K562 (cell line): ENCODE measurements at regions not wholly inside any gene's neighbourhood (a gene's known extent, or its start where the extent isn't known, plus 50 kb on each side); places are given as distances from the start of the nearest gene placed in this dataset.

ENCODE experiments used
- ATAC-seq: fragments of 200-7000 bp; cut with Tn5 transposase; 3 replicates; pipeline ENCODE4 v1.9.1; 2020; ENCODE audit warnings: moderate library complexity
- BruUV-seq: library from RNA; stranded (reverse); fragments of 400-500 nt; replicated peaks from 2 replicates; lab custom pipeline; 2021; lab: Mats Ljungman, UMichigan
- CTCF ChIA-PET: fragments of 300-600 bp; formaldehyde crosslinking; extraction: SDS; loops from one replicate; lab custom pipeline; 2021; ENCODE audit warnings: low intra/inter-chr PET ratio; lab: Yijun Ruan, JAX
- POLR2A ChIA-PET: fragments of 300-600, 350-650 bp; sonication (Branson Sonifier 250); formaldehyde crosslinking; extraction: SDS; loops from one replicate; lab custom pipeline; 2021; ENCODE audit warnings: antibody characterized with exemption, inconsistent platforms; lab: Yijun Ruan, JAX
- DNase-seq, 4 experiments: peaks; one replicate each; pipeline versions ENCODE4 v3.0.0 to v3.0.0-alpha.2; 2011 to 2018; ENCODE audit warnings: low spot score in 3 of 4, mixed read lengths in 3 of 4; ENCODE audit errors: extremely low read depth in 1 of 4
- FAIRE-seq: peaks from 2 replicates; lab custom pipeline; 2011; peaks lifted over from hg19 to GRCh38; lab: Jason Lieb, UNC
- H2AFZ ChIP-seq: 2 replicates; pipeline ENCODE4 v1.6.0; 2011; ENCODE audit warnings: low read depth, low read length, control low read depth, inconsistent platforms
- H3K27ac ChIP-seq: fragments of 200-600 bp; 3 replicates; pipeline ENCODE4 v1.8.0; 2011; ENCODE audit warnings: low read depth, mild to moderate bottlenecking, control low read depth, inconsistent platforms, low read length, moderate library complexity, mixed read lengths; ENCODE audit errors: extremely low read depth
- H3K27me3 ChIP-seq, 2 experiments: fragments of 300-600 bp in 1 of 2; 2 replicates in 1 of 2; 3 replicates in 1 of 2; pipeline versions ENCODE4 v1.6.0 to v1.8.0; 2011; ENCODE audit warnings: inconsistent platforms in 2 of 2, low read length in 2 of 2, mild to moderate bottlenecking in 1 of 2, mixed read lengths in 1 of 2, moderate library complexity in 1 of 2; ENCODE audit not compliant: control insufficient read depth in 2 of 2, insufficient read depth in 2 of 2
- H3K36me3 ChIP-seq: fragments of 300-600 bp; 3 replicates; pipeline ENCODE4 v1.8.0; 2011; ENCODE audit warnings: mild to moderate bottlenecking, low read length, inconsistent platforms; ENCODE audit not compliant: control insufficient read depth, insufficient read depth
- H3K4me1 ChIP-seq, 2 experiments: fragments of 200-600 bp in 1 of 2; replicated peaks in 1 of 2; 2 replicates in 1 of 2; 3 replicates in 1 of 2; pipeline versions ENCODE4 v1.5.1 to v1.8.0; 2011; ENCODE audit warnings: inconsistent platforms in 2 of 2, low read length in 2 of 2, mild to moderate bottlenecking in 1 of 2, mixed read lengths in 1 of 2, moderate library complexity in 1 of 2; ENCODE audit not compliant: control insufficient read depth in 2 of 2, insufficient read depth in 2 of 2
- H3K4me2 ChIP-seq: 2 replicates; pipeline ENCODE4 v1.6.1; 2011; ENCODE audit warnings: low read length, control low read depth, inconsistent platforms, mixed read lengths; ENCODE audit not compliant: insufficient read depth
- H3K4me3 ChIP-seq: fragments of 200-600 bp; sonication (generic), shearing (Covaris generic); 2 replicates; pipeline ENCODE4 v1.5.1; 2016; ENCODE audit warnings: control low read depth, inconsistent platforms
- H3K79me2 ChIP-seq: fragments of 200-600 bp; 3 replicates; pipeline ENCODE4 v1.8.0; 2011; ENCODE audit warnings: low read length, inconsistent platforms; ENCODE audit not compliant: control insufficient read depth, insufficient read depth
- H3K9ac ChIP-seq, 2 experiments: 2 replicates each; pipeline versions ENCODE4 v1.6.0 to v1.6.1; 2011; ENCODE audit warnings: low read depth in 2 of 2, low read length in 2 of 2, control low read depth in 1 of 2, inconsistent platforms in 1 of 2, mild to moderate bottlenecking in 1 of 2, mixed read lengths in 1 of 2; ENCODE audit not compliant: insufficient read depth in 1 of 2
- H3K9me1 ChIP-seq: one replicate; pipeline ENCODE4 v1.6.0; 2011; ENCODE audit warnings: inconsistent platforms, mild to moderate bottlenecking, low read length, moderate library complexity; ENCODE audit not compliant: control insufficient read depth, insufficient read depth
- H3K9me3 ChIP-seq: replicated peaks from 2 replicates; pipeline ENCODE4 v1.5.1; 2011; ENCODE audit warnings: low read depth, low read length, inconsistent platforms; ENCODE audit not compliant: control insufficient read depth, insufficient read depth
- H4K20me1 ChIP-seq: replicated peaks from 2 replicates; pipeline ENCODE4 v1.6.1; 2011; ENCODE audit warnings: low read length, inconsistent platforms, mixed read lengths; ENCODE audit not compliant: control insufficient read depth, insufficient read depth
- ELF1 ChIP-seq: fragments of 200-800 bp; sonication (Bioruptor generic); IDR thresholded peaks from 2 replicates; pipeline ENCODE4 v1.6.1; 2016; ENCODE audit warnings: missing genetic modification characterization, missing compliant biosample characterization
- FOXA1 ChIP-seq: fragments of 450-650 bp; IDR thresholded peaks from 2 replicates; pipeline ENCODE4 v1.6.1; 2016; ENCODE audit warnings: mild to moderate bottlenecking, borderline replicate concordance
- FOXJ2 ChIP-seq: fragments of 200-800 bp; sonication (Bioruptor generic); IDR thresholded peaks from 2 replicates; pipeline ENCODE4 v1.6.1; 2016; ENCODE audit warnings: missing genetic modification characterization, missing compliant biosample characterization
- MAFF ChIP-seq: IDR thresholded peaks from 2 replicates; pipeline ENCODE4 v1.6.1; 2012; ENCODE audit warnings: low read length, improper control_type of control experiment
- MTA3 ChIP-seq: fragments of 450-650 bp; formaldehyde crosslinking; IDR thresholded peaks from 2 replicates; pipeline ENCODE4 v1.6.1; 2017; ENCODE audit warnings: mild to moderate bottlenecking, borderline replicate concordance
- PTTG1 ChIP-seq: fragments of 450-650 bp; IDR thresholded peaks from 2 replicates; pipeline ENCODE4 v1.6.1; 2016; ENCODE audit warnings: low read depth, mild to moderate bottlenecking, missing genetic modification characterization, missing compliant biosample characterization
- SMARCB1 ChIP-seq: IDR thresholded peaks from 2 replicates; pipeline ENCODE4 v1.6.1; 2011; ENCODE audit warnings: improper control_type of control experiment, low read depth; ENCODE audit not compliant: insufficient read length
- STAT5B ChIP-seq: fragments of 250-450 bp; sonication (Bioruptor Pico); IDR thresholded peaks from 2 replicates; pipeline ENCODE4 v1.8.0; 2021; ENCODE audit warnings: mild to moderate bottlenecking, inconsistent platforms
- TCF7L2 ChIP-seq: fragments of 150-350 bp; IDR thresholded peaks from 2 replicates; pipeline ENCODE4 v1.6.1; 2016; ENCODE audit warnings: low read depth, mild to moderate bottlenecking, low read length, moderate library complexity
- ZC3H4 ChIP-seq: sonication (generic); formaldehyde crosslinking; IDR thresholded peaks from 2 replicates; pipeline ENCODE4 v1.9.0; 2021; ENCODE audit warnings: missing genetic modification reagents, borderline replicate concordance
- ZNF232 ChIP-seq: sonication (generic); formaldehyde crosslinking; IDR thresholded peaks from 2 replicates; pipeline ENCODE4 v1.8.0; 2022; ENCODE audit warnings: mild to moderate bottlenecking, missing genetic modification reagents
- WGBS: fragments of 100-300 bp; shearing (Covaris generic); methylation state at CpG from one replicate; pipeline ENCODE4 v1.1.6; 2016; ENCODE audit warnings: low coverage, mixed read lengths; ENCODE audit not compliant: insufficient coverage; ENCODE audit errors: missing lambda C conversion rate; 5-methylcytosine and 5-hydroxymethylcytosine counted together
- in situ Hi-C: fragments of 300-500 bp; cut with MboI; formaldehyde crosslinking; loops from 4 replicates; pipeline ENCODE4 v1.15.0; 2018; ENCODE audit warnings: inconsistent platforms, mixed read lengths
- intact Hi-C: fragments of 100-400 bp; cut with micrococcal nuclease; formaldehyde crosslinking; loops from 2 replicates; pipeline ENCODE4 v1.14.2; 2022
- TF ChIP-seq, protein P1 (sequence below), 3 experiments: fragments of 200-800 bp in 1 of 3; sonication (Bioruptor generic) in 1 of 3; sonication (generic) in 1 of 3; formaldehyde crosslinking in 1 of 3; IDR thresholded peaks; 2 replicates each; pipeline versions ENCODE4 v1.6.1 to v1.8.0; 2016 to 2022; ENCODE audit warnings: mild to moderate bottlenecking in 2 of 3, missing compliant biosample characterization in 2 of 3, missing genetic modification characterization in 2 of 3, missing genetic modification reagents in 1 of 3
- TF ChIP-seq, protein P2 (sequence below): fragments of 250-450 bp; sonication (Bioruptor Pico); IDR thresholded peaks from 2 replicates; pipeline ENCODE4 v1.5.0; 2022; ENCODE audit warnings: mild to moderate bottlenecking

DNA sequence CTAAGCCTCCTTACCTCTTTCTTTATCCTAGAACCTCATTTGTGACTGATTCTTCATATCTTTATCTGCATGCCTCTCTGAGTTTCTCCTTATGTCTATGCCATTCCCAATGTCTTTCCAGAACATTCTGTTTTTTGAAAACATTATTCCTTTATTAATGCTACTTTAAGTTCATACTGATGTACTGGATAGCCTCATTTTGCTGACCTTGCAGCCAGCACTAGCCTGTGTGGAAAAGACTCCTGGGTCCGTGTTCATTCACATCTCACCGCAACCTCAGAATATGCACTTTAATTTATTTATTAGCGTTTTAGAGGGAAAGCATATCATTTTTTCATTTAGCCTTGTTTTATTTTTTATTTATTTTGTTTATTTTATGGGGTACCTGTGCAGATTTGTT is 208.1 kb upstream of the NPVF start:
- Histone ChIP-seq H3K4me3 (no peak overlapping the region), H3K27ac (no peak overlapping the region), H2AFZ (no peak overlapping the region), H3K9ac (no peak overlapping the region), H4K20me1 (no peaks in the 10 kb centered on the region), H3K4me1 (no peaks in the 10 kb centered on the region), H3K4me2 (no peak overlapping the region), H3K79me2 (no peaks in the 10 kb centered on the region), H3K27me3 (peaks cover 0 to 6% of the 10 kb centered on the region in 2 experiments; a peak in 1 of 5 replicates), H3K36me3 (no peaks in the 10 kb centered on the region), H3K9me1 (no peaks in the 10 kb centered on the region), H3K9me3 (no peaks in the 10 kb centered on the region)
- TF ChIP-seq, protein P1, sequence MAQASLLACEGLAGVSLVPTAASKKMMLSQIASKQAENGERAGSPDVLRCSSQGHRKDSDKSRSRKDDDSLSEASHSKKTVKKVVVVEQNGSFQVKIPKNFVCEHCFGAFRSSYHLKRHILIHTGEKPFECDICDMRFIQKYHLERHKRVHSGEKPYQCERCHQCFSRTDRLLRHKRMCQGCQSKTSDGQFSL (CRISPR knock-in tag; IDR thresholded peaks at IDR 0.05), result no peak
- TF ChIP-seq, protein P1 (tag; IDR thresholded peaks at IDR 0.05), result no peak
- 0 out of 2 replicates have a peak, but pooled peaks have one; percentile 5 for TF ChIP-seq MAFF
- BruUV-seq, result no TSS peak
- intact Hi-C loops (no loop called here), in situ Hi-C loops (no loop called here)
- 0% methylated on average over 3 of the region's 3 CpGs for WGBS
- no peak for DNase-seq
- no peak for ATAC-seq
- ChIA-PET CTCF (no interaction called here), POLR2A (no interaction called here)
- no peak for FAIRE-seq

DNA sequence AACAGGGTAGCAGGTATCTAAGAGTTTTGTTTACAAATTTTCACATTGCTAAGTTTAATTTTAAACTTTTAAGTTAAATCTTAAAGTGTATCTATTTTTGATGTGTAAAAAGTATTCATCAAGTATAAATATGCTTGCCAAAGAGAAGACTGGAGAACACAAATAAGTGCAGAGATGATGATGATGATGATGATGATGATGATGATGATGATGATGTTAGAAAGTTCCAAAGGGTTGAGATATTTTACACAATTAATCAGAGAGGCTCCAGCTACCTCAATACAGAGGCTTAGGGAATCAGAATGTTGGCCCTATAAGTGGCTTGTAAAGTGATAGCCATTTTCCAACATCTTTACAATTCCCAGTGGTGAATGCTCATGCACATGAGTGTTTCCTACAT is 209.0 kb upstream of the NPVF start:
- ATAC-seq (no peak), FAIRE-seq (no peak), DNase-seq (no peak)
- no peaks in the 10 kb centered on the region for H3K4me1 ChIP-seq
- POLR2A ChIA-PET, result interaction anchor here (0.6 kb wide), 1 partner anchor 64 kb away, joined by 4 read pairs; no protein-coding TSS in a partner anchor
- H4K20me1 ChIP-seq, result no peaks in the 10 kb centered on the region
- BruUV-seq, result no TSS peak
- no peak overlapping the region for H2AFZ ChIP-seq
- no peak overlapping the region for H3K27ac ChIP-seq
- in situ Hi-C loops, result no loop called here
- no peaks in the 10 kb centered on the region for H3K79me2 ChIP-seq
- intact Hi-C loops, result no loop called here
- no peak overlapping the region for H3K9ac ChIP-seq
- H3K36me3 ChIP-seq, result no peaks in the 10 kb centered on the region
- H3K4me3 ChIP-seq, result no peak overlapping the region
- H3K4me2 ChIP-seq, result no peak overlapping the region
- no peaks in the 10 kb centered on the region for H3K9me1 ChIP-seq
- no peaks in the 10 kb centered on the region for H3K9me3 ChIP-seq
- TF ChIP-seq FOXA1 (no peak), ZNF232 (CRISPR knock-in tag) (no peak), PTTG1 (tag) (no peak), ELF1 (no peak), FOXJ2 (tag) (no peak), MTA3 (no peak), SMARCB1 (no peak), STAT5B (no peak), ZC3H4 (no peak), TCF7L2 (no peak)
- TF ChIP-seq, protein P2, sequence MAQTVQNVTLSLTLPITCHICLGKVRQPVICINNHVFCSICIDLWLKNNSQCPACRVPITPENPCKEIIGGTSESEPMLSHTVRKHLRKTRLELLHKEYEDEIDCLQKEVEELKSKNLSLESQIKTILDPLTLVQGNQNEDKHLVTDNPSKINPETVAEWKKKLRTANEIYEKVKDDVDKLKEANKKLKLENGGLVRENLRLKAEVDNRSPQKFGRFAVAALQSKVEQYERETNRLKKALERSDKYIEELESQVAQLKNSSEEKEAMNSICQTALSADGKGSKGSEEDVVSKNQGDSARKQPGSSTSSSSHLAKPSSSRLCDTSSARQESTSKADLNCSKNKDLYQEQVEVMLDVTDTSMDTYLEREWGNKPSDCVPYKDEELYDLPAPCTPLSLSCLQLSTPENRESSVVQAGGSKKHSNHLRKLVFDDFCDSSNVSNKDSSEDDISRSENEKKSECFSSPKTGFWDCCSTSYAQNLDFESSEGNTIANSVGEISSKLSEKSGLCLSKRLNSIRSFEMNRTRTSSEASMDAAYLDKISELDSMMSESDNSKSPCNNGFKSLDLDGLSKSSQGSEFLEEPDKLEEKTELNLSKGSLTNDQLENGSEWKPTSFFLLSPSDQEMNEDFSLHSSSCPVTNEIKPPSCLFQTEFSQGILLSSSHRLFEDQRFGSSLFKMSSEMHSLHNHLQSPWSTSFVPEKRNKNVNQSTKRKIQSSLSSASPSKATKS (CRISPR knock-in tag), result no peak
- TF ChIP-seq, all 486 proteins: peak for 0
- CTCF ChIA-PET, result no interaction called here
- no peaks in the 10 kb centered on the region for H3K27me3 ChIP-seq
